Keratinocyte (primary cell): ENCODE measurements at regions not wholly inside any gene's neighbourhood (a gene's known extent, or its start where the extent isn't known, plus 50 kb on each side); places are given as distances from the start of the nearest gene placed in this dataset.

Source experiments
- DNase-seq: peaks from one replicate; pipeline ENCODE4 v3.0.0-alpha.2; 2011; ENCODE audit warnings: low read depth, missing footprints, low spot score
- FAIRE-seq: peaks from 2 replicates; lab custom pipeline; 2011; peaks lifted over from hg19 to GRCh38; lab: Jason Lieb, UNC
- H2AFZ ChIP-seq: 2 replicates; pipeline ENCODE4 v1.6.0; 2012; ENCODE audit warnings: low read length, control low read depth, inconsistent platforms; ENCODE audit not compliant: control insufficient read depth
- H3K27ac ChIP-seq: 2 replicates; pipeline ENCODE4 v1.5.1; 2011; ENCODE audit warnings: low read length; ENCODE audit not compliant: control insufficient read depth, insufficient read depth
- H3K27me3 ChIP-seq: 3 replicates; pipeline ENCODE4 v1.6.0; 2011; ENCODE audit warnings: low read length; ENCODE audit not compliant: control insufficient read depth, insufficient read depth; ENCODE audit errors: extremely low read depth
- H3K36me3 ChIP-seq, 2 experiments: 2 replicates in 1 of 2; 3 replicates in 1 of 2; pipeline ENCODE4 v1.5.1; 2011; ENCODE audit warnings: low read length in 2 of 2, mild to moderate bottlenecking in 1 of 2; ENCODE audit not compliant: control insufficient read depth in 2 of 2, insufficient read depth in 2 of 2; ENCODE audit errors: extremely low read depth in 1 of 2
- H3K4me1 ChIP-seq: 3 replicates; pipeline ENCODE4 v1.5.1; 2011; ENCODE audit warnings: low read length; ENCODE audit not compliant: control insufficient read depth, insufficient read depth; ENCODE audit errors: extremely low read depth
- H3K4me2 ChIP-seq: 3 replicates; pipeline ENCODE4 v1.6.0; 2011; ENCODE audit warnings: low read depth, low read length; ENCODE audit not compliant: control insufficient read depth, insufficient read depth; ENCODE audit errors: extremely low read depth
- H3K4me3 ChIP-seq, 3 experiments: fragments of 200-600 bp in 1 of 3; sonication (generic) in 1 of 3; 2 replicates in 2 of 3; 3 replicates in 1 of 3; pipeline ENCODE4 v1.5.1; 2011 to 2016; ENCODE audit warnings: low read length in 3 of 3, mild to moderate bottlenecking in 3 of 3, control low read depth in 2 of 3, inconsistent platforms in 1 of 3, low read depth in 1 of 3, mixed read lengths in 1 of 3, mixed run types in 1 of 3, moderate library complexity in 1 of 3; ENCODE audit not compliant: control insufficient read depth in 2 of 3, insufficient read depth in 2 of 3; ENCODE audit errors: extremely low read depth in 1 of 3
- H3K79me2 ChIP-seq: 2 replicates; pipeline ENCODE4 v1.6.0; 2012; ENCODE audit warnings: low read length; ENCODE audit not compliant: control insufficient read depth, insufficient read depth
- H3K9ac ChIP-seq: 3 replicates; pipeline ENCODE4 v1.6.0; 2011; ENCODE audit warnings: low read length; ENCODE audit not compliant: control insufficient read depth, insufficient read depth; ENCODE audit errors: extremely low read depth
- H3K9me1 ChIP-seq: 3 replicates; pipeline ENCODE4 v1.6.0; 2011; ENCODE audit warnings: low read length; ENCODE audit not compliant: control insufficient read depth, insufficient read depth; ENCODE audit errors: extremely low read depth
- H3K9me3 ChIP-seq: 2 replicates; pipeline ENCODE4 v1.5.1; 2012; ENCODE audit warnings: low read depth, low read length; ENCODE audit not compliant: control insufficient read depth
- H4K20me1 ChIP-seq: 3 replicates; pipeline ENCODE4 v1.6.0; 2011; ENCODE audit warnings: low read length; ENCODE audit not compliant: control insufficient read depth, insufficient read depth; ENCODE audit errors: extremely low read depth
- EZH2 ChIP-seq: IDR thresholded peaks from one replicate; pipeline ENCODE4 v1.6.1; 2012; ENCODE audit warnings: inconsistent platforms, mild to moderate bottlenecking, low read length, moderate library complexity
- dilution Hi-C: fragments of 300-500 bp; cut with MboI; formaldehyde crosslinking; loops from one replicate; pipeline ENCODE4 v1.7.0; 2020; ENCODE audit warnings: low sequenced_read_pairs; ENCODE audit not compliant: extremely low pct_ligation_motif_present
- TF ChIP-seq, protein P1 (sequence below), 3 experiments: IDR thresholded peaks in 1 of 3; conservative IDR thresholded peaks in 1 of 3; optimal IDR thresholded peaks in 1 of 3; 2 replicates in 2 of 3; 3 replicates in 1 of 3; pipeline versions ENCODE3 to v1.5.1; 2011; ENCODE audit warnings: low read length in 3 of 3, mild to moderate bottlenecking in 3 of 3, moderate library complexity in 2 of 3, control low read depth in 1 of 3, inconsistent platforms in 1 of 3; ENCODE audit not compliant: insufficient read depth in 2 of 3; ENCODE audit errors: extremely low read depth in 1 of 3

GRCh38 chr11:42589286-42589685 lies 722.5 kb upstream of the API5 start:
- H3K27me3 ChIP-seq: no peaks in the 10 kb centered on the region
- no peaks in the 10 kb centered on the region for H3K79me2 ChIP-seq

GRCh38 chr11:42591841-42592240 lies 720.0 kb upstream of the API5 start:
- Histone ChIP-seq H3K27ac (no peak overlapping the region), H2AFZ (no peak overlapping the region), H3K27me3 (no peaks in the 10 kb centered on the region), H3K79me2 (no peaks in the 10 kb centered on the region), H4K20me1 (no peaks in the 10 kb centered on the region), H3K4me3 (no peak overlapping the region), H3K4me2 (no peak overlapping the region), H3K9me1 (no peaks in the 10 kb centered on the region), H3K4me1 (no peaks in the 10 kb centered on the region), H3K9ac (no peak overlapping the region), H3K9me3 (no peaks in the 10 kb centered on the region), H3K36me3 (no peaks in the 10 kb centered on the region)
- dilution Hi-C loops: no loop called here
- no peak for TF ChIP-seq EZH2
- TF ChIP-seq, protein P1, sequence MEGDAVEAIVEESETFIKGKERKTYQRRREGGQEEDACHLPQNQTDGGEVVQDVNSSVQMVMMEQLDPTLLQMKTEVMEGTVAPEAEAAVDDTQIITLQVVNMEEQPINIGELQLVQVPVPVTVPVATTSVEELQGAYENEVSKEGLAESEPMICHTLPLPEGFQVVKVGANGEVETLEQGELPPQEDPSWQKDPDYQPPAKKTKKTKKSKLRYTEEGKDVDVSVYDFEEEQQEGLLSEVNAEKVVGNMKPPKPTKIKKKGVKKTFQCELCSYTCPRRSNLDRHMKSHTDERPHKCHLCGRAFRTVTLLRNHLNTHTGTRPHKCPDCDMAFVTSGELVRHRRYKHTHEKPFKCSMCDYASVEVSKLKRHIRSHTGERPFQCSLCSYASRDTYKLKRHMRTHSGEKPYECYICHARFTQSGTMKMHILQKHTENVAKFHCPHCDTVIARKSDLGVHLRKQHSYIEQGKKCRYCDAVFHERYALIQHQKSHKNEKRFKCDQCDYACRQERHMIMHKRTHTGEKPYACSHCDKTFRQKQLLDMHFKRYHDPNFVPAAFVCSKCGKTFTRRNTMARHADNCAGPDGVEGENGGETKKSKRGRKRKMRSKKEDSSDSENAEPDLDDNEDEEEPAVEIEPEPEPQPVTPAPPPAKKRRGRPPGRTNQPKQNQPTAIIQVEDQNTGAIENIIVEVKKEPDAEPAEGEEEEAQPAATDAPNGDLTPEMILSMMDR (optimal IDR thresholded peaks at IDR 0.05 in 1 of 3, IDR thresholded peaks at IDR 0.05 in 1 of 3, conservative IDR thresholded peaks at IDR 0.05 in 1 of 3; ENCODE audit: extremely low read depth in 1 of 3, insufficient read depth in 2 of 3, low read length in 3 of 3): no peak
- DNase-seq (no peak), FAIRE-seq (no peak)

More at GRCh38 chr11:42589286-42589685, 722.5 kb upstream of the API5 start:
- no peak overlapping the region for H3K9ac ChIP-seq
- H3K4me3 ChIP-seq: no peak overlapping the region
- H3K27ac ChIP-seq: no peak overlapping the region
- no peak overlapping the region for H2AFZ ChIP-seq
- TF ChIP-seq EZH2: no peak
- H3K36me3 ChIP-seq: no peaks in the 10 kb centered on the region
- no peaks in the 10 kb centered on the region for H3K9me3 ChIP-seq
- no peak for FAIRE-seq
- H3K9me1 ChIP-seq: no peaks in the 10 kb centered on the region
- no peaks in the 10 kb centered on the region for H4K20me1 ChIP-seq
- no peaks in the 10 kb centered on the region for H3K4me1 ChIP-seq
- dilution Hi-C loops: no loop called here
- no peak for DNase-seq
- no peak overlapping the region for H3K4me2 ChIP-seq

DNA sequence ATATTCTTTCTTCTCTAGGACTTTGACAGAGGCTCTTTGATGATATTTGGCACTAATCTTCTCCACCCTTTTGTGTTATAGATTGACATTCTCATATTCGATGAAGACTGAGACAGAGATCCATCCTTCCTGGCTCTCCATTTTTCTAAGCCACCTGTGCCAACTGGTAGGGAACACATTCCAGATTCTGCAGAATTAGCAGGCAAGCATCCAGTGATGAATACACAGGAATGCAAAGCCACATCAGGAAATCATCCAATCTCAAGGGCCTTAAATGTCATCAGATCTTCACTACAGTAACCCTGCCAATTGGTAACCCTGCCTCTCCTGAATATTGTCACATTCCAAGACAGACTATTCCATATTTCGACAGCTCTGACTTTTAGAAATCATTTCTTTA lies 718.4 kb upstream of the API5 start:
- FAIRE-seq (no peak), DNase-seq (no peak)
- Histone ChIP-seq H3K9me3 (no peaks in the 10 kb centered on the region), H3K79me2 (no peaks in the 10 kb centered on the region), H2AFZ (no peak overlapping the region), H3K9me1 (no peaks in the 10 kb centered on the region), H4K20me1 (no peaks in the 10 kb centered on the region), H3K4me1 (no peaks in the 10 kb centered on the region), H3K27ac (no peak overlapping the region), H3K36me3 (no peaks in the 10 kb centered on the region), H3K9ac (no peak overlapping the region), H3K4me3 (no peak overlapping the region), H3K27me3 (no peaks in the 10 kb centered on the region), H3K4me2 (no peak overlapping the region)
- TF ChIP-seq, protein P1 (optimal IDR thresholded peaks at IDR 0.05 in 1 of 3, IDR thresholded peaks at IDR 0.05 in 1 of 3, conservative IDR thresholded peaks at IDR 0.05 in 1 of 3; ENCODE audit: extremely low read depth in 1 of 3, insufficient read depth in 2 of 3, low read length in 3 of 3): no peak
- no peak for TF ChIP-seq EZH2
- dilution Hi-C loops: no loop called here
